GM23248 (cell line): ENCODE measurements at regions not wholly inside any gene's neighbourhood (a gene's known extent, or its start where the extent isn't known, plus 50 kb on each side); places are given as distances from the start of the nearest gene placed in this dataset.

Experiments used
- EZH2 ChIP-seq: fragments of 200-600 bp; sonication (generic); IDR thresholded peaks from 2 replicates; pipeline ENCODE4 v1.6.1; 2018; ENCODE audit warnings: antibody characterized with exemption, mild to moderate bottlenecking; ENCODE audit not compliant: insufficient read depth, poor library complexity, severe bottlenecking
- EZH2phosphoT487 ChIP-seq: fragments of 200-600 bp; sonication (generic); IDR thresholded peaks from 2 replicates; pipeline ENCODE4 v1.6.1; 2018; ENCODE audit warnings: antibody characterized with exemption, moderate library complexity, mild to moderate bottlenecking, low read depth; ENCODE audit not compliant: insufficient read depth

- TF ChIP-seq EZH2 (no peak), EZH2phosphoT487 (no peak)
Measured at GRCh38 chr17:77460514-77461046, 319.8 kb downstream of the SEC14L1 start.
